G401.6 (cell line): ENCODE measurements at regions not wholly inside any gene's neighbourhood (a gene's known extent, or its start where the extent isn't known, plus 50 kb on each side); places are given as distances from the start of the nearest gene placed in this dataset.
"Not testable (repeated sequence)": the region's sequence is repeated elsewhere in the genome, so short reads cannot be mapped to it uniquely, and the experiment has no call there.

Experiments
- FAIRE-seq: peaks from 2 replicates; lab custom pipeline; 2012; peaks lifted over from hg19 to GRCh38; lab: Jason Lieb, UNC

DNA sequence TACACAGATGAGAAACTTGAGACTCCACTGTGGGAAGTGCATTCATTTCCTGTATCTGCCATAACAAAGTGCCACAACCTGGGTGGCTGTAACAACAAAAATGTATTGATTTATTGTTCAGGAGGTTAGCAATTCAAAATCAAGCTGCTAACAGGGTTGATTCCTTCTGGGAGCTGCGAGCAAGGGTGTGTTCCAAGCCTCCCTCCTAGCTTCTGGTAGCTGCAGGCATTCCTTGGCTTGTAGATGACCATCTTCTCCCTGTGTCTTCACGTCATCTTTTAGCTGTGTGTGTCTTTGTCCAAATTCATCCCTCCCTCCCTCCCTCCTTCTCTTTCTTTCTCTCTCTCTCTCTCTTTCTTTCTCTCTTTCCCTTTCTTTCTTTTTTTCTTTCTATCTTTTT, 258.1 kb downstream of the MSX2 start:
- FAIRE-seq: no peak

DNA sequence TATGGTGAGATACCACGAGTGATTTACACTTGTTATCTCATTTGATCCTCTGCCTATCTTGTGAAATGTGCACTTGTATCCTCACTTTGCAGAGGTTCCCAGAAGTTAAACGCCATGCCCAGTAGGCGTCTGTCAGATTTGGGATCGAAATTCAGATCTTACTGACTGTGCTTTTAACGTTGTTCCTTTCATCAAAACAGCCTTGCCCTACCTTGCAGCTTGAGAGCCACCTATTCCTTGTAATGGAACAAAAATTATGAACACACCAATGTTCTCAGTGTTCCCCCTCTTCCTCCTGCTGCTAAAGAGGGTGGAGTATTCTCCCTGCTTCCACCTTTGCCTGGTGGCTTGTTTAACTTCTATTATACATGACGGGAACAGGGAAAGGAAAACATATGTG, 257.0 kb downstream of the MSX2 start:
- FAIRE-seq: no peak

DNA sequence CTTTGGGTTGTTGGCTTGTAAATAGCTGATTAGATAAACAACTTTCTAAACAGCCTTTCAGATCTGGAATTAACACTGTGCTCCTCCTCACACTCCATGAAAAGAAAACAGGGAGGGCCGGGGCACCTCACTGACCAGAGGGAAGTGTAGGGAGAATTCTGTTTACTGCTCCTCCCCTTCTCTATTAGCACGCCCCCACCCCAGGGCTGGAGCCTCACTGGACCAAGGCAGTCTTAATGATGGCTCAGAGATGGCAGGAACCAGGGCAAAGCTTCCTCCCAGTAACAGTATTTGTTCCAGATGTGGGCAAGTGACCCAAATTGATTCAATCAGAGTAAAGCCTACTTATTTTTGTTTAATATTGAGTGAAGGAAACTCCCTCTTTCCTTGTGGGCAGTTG, 256.6 kb downstream of the MSX2 start:
- FAIRE-seq: no peak

DNA sequence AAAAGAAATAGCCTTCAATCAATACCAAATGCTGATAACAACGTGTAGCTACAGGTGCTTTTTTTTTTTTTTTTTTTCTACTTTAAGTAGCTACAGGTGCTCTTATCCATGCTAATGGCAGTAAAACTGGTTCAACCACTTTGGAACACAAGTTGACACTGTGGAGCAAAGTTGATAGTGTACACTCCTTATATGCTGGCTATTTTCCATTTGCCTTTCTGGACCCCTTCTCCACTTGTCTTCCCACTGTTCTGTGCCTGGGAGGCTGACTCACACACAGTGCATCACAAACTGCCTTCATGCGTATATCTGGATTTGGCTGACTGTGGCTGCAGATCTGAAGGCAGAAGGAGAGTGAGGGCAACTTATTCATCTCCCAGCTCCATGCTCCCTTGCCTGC, 247.9 kb downstream of the MSX2 start:
- no peak for FAIRE-seq

DNA sequence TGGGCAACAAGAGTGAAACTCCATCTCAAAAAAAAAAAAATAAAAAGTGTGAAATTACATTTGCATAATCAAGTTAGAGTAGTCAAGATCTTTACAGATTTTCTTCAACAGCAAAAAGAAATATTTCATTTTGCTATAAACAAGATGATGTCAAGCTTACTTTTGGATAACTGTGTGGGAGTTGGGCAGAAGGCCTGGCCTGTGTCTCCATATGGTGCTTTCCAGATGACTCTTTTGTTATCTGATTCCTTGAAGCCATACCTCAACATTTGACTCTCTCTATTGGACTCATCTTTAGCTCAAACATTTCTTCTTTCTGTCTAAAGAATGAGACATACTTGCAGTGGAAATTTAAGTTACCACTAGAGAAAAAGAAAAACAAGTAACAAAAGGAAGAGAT, 246.8 kb downstream of the MSX2 start:
- no peak for FAIRE-seq

DNA sequence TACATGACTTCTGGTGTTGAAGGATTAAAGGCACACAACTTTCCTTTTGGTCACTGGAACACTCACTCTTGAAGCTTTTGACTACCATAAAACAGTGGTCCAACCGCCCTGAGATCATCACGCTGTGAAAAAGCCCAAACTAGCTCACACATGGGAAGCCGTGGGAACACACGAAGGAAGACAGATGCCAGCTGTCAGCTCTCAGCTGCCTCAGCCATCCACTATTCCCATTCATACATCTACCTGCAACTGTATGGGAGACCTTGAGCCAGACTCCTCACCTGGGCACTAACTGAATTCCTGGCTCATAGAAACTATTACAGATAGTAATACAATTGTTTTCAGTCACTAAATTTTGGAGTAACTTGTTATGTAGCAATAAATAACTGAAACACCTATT, 246.1 kb downstream of the MSX2 start:
- no peak for FAIRE-seq

DNA sequence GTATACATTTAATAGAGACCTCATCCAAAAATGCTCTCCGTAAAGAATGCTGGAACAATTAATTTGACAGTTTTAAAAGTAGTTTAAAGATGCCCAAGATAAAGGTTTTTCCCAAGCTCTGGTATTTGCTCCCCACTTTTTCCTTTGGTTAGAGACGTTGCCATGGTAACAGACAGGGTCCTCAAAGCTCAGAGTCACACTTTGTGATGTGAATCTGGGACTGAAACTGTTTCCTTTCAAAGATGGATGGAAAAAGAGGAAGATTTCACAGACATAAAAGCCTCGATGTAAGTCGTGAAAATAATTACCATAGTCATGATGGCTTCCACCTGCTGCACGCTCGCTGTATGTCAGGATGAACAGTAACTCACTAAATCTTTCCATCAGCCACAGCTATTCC, 229.5 kb downstream of the MSX2 start:
- FAIRE-seq: no peak

DNA sequence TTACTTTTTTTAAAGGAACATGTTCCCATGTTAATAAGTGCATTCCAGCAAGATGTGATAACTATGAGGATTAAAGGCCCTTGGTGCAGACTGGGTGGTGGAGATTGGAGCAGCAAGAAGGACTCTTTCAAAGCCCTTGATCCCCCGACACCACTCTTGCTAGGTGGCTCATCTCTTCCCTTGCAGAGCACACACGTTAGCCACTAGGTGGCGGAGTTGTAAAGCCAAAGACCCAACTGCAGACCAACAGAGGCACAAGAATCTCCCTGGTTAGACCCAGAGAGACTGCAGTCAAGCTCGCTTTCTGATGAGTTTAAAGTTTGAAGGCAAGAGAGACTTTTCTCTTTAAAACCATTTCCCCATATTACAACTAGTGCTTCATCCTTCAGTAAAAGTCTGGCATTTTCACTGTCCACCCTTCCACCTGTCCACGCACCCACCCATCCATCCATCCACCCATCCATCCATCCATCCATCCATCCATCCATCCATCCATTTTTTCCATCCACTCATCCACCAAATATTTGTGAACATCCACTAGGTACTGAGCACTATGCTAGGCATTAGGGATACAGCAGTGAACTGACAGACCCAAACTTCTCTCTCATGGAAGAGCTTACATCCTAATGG, 226.9 kb downstream of the MSX2 start:
- no peak for FAIRE-seq

DNA sequence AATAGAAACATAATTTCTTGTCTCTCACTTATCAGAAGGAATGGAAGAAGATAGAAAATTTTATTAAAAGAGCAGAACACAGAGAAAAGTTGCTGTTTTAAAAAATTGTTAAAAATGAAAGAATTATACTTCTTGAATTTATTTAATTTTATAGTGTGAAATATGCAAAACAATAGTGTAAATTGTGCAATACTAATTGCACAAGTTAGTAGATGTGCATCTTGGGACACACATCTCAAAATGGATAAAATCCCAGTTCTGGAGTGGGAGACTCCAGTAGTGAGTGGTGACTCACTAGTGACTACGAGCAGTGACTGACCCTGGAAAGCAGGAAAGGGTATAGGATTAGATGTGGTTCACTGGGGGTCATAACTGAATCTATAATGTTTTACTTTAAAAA, 223.2 kb downstream of the MSX2 start:
- FAIRE-seq: no peak

DNA sequence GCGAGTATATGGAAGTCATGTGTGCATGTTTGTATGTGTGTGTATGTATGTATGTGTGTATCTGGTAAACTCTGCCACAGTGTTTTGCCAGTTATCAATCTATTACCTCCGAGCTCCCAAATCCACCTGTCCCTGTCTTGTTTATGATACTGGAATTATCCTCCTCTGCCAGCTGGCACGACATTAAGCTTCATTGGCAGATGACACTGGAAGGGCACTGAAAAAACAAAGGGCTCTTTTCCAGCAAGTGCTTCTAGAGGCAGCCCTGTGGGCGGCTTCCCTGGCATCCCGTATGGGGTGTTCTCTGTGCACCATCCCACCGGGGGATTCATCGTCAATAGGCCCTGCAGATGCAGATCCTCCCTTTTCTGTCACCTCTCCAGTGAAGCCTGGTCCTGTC, 221.5 kb downstream of the MSX2 start:
- FAIRE-seq: no peak

DNA sequence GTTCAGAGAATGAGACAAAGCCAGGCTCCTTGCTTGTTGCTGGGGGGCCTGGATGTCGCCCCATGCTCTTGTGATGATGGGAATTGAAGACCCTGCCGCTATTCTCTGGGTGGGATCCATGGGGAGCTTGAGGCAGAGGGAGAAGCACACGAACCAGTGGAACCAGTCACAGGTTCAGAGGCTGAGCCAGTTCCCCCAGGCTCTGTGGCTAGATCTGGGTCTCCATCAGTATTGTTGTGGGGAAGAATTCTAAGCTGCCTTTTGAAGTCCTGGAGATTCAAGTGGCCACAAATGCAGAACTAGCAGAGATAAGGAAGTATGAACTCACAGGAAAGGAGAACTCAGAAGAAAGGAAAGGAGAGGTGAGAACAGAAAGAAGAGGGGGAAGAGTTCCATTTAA, 219.4 kb downstream of the MSX2 start:
- no peak for FAIRE-seq

DNA sequence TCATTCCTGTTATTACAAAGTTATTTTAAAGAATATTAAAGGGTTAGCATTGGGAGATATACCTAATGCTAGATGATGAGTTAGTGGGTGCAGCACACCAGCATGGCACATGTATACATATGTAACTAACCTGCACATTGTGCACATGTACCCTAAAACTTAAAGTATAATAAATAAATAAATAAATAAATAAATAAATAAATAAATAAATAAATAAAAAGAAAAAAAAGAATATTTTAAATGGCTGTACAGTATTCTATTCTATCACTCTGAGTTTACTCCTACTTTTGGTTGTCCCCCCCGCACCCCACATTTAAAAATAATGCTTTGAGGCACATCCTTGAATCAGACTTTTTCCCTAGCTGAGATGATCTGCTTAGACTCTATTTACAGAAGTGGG, 218.6 kb downstream of the MSX2 start:
- not testable (repeated sequence) for FAIRE-seq

DNA sequence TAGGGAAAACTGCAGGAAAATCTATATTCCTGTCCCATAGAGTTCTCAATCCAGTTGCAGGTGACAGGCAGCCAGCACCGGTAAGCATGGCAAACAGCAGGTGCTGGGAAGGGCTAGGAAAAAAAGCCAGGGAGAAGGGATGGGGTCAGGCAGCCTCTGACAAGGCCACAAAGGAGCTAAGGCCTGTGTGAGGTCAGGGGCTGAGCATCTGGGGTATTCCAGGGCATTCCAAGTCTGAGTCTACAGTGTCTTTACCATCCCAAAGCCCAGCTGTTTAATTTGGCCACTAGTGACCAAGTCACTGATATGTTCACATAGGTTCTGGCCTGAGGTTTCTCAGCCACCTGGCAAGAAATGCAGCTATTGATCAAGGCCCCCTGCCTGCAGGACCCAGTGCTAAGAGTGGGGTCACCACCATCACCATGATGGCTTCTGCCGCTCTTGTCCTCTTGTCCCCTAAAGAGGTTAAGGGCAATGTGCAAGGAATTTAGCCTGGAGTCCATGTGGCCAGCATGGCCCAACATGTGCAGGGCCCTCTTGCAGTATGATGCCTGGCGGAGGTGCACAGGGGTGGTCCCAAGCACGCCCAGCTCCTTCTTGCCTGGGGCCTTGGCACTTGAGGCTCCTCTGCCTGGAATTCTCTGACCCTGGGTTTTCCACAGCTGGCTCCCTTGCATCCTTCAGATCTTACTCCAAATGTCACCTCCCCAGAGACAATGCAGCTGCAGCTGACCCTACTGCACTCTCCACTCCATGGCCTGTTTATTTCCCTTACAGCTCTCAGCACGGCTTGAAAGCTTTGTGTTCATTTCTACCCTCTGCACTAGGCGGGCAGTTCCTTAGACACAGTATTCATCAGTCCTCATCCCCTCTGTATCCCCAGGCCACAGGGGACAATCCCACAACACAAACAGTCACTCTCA, 213.1 kb downstream of the MSX2 start:
- no peak for FAIRE-seq

DNA sequence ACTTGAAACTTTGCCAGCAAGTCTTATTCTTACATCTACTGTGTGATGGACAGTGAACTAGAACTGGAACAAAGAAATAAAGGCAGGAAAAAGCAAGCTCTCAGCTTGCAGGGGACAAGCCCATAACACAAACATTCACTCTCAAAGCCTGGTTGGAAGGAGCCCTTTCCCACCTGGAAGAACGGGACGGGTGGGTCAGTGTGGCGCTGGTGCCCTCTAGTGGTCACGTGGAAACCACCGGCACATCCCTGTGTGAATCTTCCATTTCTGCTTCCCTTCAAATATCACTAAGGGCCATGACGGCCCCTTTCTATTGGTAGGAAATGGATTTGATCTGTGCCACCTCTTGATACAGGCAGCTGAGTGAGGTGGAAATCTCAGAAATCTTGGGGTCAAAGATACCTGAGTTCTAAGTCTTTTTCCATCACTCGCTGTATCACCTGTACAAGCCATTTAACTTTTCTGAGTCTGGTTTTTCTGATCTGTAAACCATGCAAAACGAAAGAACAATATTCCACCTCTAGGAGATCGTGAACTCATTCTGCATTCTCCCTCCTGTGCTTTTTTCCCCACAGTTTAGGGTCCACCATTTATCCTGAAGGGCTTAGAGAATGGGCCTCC, 211.6 kb downstream of the MSX2 start:
- FAIRE-seq: no peak

DNA sequence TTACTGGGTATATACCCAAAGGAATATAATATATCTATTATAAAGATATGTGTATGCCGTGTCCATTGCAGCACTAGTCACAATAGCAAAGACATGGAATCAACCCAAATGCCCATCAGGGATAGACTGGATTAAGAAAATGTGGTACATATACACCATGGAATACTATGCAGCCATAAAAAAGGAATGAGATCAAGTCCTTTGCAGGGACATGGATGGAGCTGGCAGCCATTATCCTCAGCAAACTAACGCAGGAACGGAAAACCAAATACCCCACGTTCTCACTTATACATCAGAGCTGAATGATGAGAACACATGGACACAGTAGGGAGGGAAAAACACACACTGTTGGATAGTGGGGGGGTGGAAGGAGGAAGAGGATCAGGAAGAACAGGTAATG, 206.7 kb downstream of the MSX2 start:
- not testable (repeated sequence) for FAIRE-seq

DNA sequence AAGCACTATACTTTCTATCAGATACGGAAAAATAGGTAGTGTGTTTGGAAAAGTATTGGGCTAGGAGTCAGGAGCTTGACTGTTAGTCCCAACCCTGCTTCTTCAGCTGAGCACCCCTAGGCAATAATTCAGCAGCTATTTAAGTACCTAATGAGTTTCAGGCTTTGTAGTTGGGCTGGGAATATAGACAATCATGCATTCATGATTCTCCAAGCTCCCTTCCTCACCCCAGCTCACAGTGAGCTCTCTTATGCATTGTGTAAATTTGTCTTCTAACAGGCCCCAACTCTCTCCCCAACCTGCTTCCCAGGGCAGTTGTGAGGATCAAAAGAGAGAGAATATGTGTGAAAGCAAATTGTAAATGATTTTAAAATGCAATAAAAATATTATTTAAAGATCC, 201.2 kb downstream of the MSX2 start:
- FAIRE-seq: no peak

DNA sequence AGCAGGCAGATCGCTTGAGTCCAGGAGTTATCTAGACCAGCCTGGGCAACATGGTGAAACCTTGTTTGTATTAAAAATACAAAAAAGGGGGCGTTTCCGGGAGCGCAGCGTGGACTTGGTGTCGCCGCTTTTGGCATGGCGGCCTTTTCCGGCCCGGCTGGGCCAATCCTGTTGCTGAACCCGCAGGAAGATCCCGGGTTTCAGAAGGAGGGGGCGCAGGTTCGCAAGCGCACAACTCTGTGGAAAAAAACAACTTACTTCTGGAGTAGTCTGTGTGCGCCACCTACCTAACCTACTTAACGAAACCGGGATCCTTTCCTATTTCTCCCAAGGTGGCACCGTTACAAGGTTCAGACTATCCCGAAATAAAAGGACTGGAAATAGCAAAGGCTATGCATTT, 198.6 kb downstream of the MSX2 start:
- FAIRE-seq: no peak

DNA sequence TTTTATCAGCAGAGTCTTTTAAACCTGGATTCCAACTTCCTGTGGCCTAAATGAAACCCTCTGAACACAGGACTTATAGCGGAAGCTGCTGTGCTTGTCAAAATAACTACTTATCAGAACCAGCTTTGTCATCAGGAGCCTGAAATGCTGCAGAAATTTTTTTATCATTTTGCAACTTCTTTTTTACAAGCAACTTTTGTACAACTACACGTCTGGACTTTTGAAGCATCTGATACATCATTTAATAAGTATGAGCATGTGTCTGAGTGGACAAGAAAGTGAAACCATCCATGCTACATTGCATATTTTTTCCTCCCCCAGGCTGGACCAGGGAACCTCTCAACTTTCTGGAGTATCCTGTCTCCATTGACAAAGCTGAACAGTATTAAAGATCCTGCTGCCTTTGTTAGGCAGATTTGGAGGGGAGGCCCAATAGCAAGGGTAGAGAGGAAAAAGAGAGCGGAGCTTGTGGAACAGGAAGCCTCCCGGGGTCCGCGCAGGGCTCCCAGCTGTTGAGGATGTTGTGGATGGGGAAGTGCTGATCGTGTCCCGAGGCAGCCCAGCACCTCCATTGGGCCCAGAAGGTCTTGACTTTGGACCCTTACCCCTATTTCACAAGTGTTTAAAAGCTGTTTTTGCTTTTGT, 196.6 kb downstream of the MSX2 start:
- FAIRE-seq: no peak

DNA sequence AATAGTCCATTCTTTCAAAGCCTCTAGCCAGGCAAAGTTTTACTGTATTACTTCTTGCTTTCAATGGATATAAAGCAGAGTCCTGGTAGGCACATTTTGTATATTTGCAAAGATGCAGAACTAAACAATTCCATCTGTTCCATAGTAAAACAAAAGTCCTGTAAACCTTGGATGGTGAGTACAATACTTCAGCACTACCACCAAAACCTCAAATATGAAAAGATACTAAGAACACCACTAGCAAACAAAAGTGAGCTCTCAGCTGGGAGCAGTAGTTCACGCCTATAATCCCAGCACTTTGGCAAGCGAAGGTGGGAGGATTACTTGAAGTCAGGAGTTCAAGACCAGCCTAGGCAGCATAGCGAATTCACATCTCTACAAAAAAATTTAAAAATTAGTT, 195.0 kb downstream of the MSX2 start:
- FAIRE-seq: no peak

DNA sequence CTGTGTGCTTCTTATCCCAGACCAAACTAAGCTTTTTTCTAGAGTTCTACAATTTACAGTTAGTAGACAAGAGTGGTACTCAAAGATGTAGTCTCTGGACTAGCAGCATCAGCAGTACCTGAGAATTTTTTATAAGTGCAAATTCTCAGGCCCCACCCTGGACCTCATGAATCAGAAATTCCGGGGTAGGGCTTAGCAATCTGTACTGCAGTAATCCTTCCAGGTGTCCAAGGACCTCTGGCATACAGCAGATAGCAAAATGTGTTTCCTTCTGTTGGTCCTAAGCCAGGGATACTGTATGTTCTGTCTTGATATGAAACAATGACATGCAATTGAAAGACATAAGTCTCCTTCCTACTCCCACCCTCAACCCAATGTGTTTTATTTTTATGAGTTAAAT, 194.3 kb downstream of the MSX2 start:
- no peak for FAIRE-seq

DNA sequence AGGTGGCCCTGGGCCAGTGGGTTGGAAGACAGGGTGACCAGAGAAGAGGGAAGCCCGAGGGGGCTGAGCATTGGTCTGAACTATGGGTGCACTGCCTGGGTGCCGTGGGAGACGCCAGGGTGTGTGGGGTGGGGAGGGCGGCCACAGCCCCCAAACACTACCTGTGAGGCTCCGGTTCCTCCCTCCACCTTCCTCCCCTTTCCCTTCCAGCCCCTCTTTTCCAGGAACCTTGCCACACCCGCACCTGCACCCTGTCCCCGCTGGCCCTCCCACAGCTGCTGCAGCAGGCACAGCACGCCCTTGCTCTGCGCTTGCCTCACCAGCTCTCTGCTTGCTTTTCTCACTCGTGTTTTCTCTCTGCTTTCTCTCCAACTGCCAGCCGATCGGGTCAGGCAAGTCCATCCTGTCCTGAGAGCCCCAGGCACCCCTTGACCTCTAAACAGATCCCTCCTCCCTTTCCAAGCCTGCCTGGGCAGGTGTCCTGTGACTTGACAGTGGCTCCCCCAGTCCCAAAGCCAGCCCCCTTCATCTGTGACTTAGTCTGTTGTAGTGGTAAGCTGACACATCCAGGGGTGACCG, 193.7 kb downstream of the MSX2 start:
- no peak for FAIRE-seq

DNA sequence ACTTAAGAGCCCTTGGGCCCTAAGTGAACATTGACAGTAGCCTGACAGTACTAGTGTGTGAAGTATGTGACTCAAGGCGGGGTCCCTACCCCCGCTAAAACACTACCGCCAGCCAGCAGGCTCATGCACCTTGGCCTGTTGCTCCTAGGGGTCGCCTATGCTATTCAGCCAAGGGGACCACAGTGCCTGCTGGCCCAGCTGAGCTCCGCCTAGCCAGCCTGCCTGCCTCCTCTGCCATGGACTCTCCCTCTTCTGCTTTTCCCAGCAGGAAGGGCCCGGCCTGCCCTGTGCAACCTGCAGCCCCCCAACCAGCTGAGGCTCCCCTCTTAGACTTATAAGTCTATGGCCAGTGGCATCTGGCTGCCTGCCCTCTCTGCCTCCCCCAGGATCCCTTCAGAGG, 193.1 kb downstream of the MSX2 start:
- not testable (repeated sequence) for FAIRE-seq

DNA sequence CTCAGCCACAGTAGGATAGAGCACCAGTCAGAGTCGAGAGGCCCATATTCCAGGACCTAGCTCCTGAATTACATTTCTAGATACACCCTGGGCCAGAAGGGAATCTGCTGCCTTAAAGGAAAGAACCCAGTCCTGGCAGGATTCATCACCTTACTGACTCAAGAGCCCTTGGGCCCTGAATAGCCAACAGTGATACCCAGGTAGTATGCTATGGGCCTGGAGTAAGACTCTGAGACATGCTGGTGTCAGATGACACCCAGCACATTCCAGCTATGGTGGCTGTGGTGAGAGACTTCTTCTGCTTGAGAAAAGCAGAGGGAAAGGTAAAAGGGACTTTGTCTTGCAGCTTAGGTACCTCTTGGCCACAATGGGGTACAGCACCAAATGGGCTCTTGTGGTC, 192.5 kb downstream of the MSX2 start:
- not testable (repeated sequence) for FAIRE-seq
